Dendritic cell treated with granulocyte-macrophage colony-stimulating factor and Interleukin-4, amounts not matched to agents 40 ng/mL and 50 ng/mL, for 4 days (primary cell): ENCODE measurements at regions not wholly inside any gene's neighbourhood (a gene's known extent, or its start where the extent isn't known, plus 50 kb on each side); places are given as distances from the start of the nearest gene placed in this dataset.

ENCODE experiments used
- H3K27ac Mint-ChIP-seq: one replicate; pipeline ENCODE4 v1.8.0; 2022; ENCODE audit warnings: mild to moderate bottlenecking, mixed read lengths
- H3K27me3 Mint-ChIP-seq: one replicate; pipeline ENCODE4 v1.8.0; 2022; ENCODE audit warnings: mild to moderate bottlenecking, mixed read lengths
- H3K36me3 Mint-ChIP-seq: one replicate; pipeline ENCODE4 v1.8.0; 2022; ENCODE audit warnings: low read depth, mixed read lengths
- H3K4me1 Mint-ChIP-seq: one replicate; pipeline ENCODE4 v1.8.0; 2022; ENCODE audit warnings: low read depth, mixed read lengths
- H3K4me3 Mint-ChIP-seq: one replicate; pipeline ENCODE4 v1.8.0; 2022; ENCODE audit warnings: mild to moderate bottlenecking, moderate library complexity, mixed read lengths
- H3K9me3 Mint-ChIP-seq: one replicate; pipeline ENCODE4 v1.8.0; 2022; ENCODE audit warnings: mixed read lengths
- intact Hi-C: fragments of 100-400 bp; cut with micrococcal nuclease; formaldehyde crosslinking; loops from one replicate; pipeline ENCODE4 v1.15.0; 2022

- no peaks in the 10 kb centered on the region for H3K9me3 Mint-ChIP-seq
- intact Hi-C loops = no loop called here
- H3K27ac Mint-ChIP-seq = no peak overlapping the region
- H3K36me3 Mint-ChIP-seq = no peaks in the 10 kb centered on the region
- no peaks in the 10 kb centered on the region for H3K4me1 Mint-ChIP-seq
- H3K27me3 Mint-ChIP-seq = no peaks in the 10 kb centered on the region
- no peak overlapping the region for H3K4me3 Mint-ChIP-seq
These were observed 193.9 kb downstream of the PLOD2 start for GRCh38 chr3:145967043-145967442.

DNA sequence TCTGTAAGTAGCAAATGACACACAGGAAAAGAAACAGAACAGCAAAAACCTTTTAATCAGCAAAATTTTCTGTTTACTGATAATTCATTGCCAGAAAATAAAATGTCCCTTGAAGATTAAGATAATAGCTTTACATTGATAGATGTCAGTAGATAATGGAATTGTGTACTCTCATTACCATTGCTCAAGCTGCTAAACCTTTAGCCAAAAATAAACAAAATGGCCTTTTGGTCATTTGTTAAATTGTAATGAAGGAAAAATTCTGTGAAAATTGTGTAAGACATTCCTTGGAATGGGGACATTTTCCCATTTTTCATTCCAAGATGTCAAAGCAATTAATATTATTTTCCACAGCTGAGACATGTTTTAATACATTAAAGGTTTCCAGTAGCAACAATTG is 189.8 kb downstream of the PLOD2 start:
- Mint-ChIP-seq H3K4me3 (no peak overlapping the region), H3K27ac (no peak overlapping the region), H3K9me3 (no peaks in the 10 kb centered on the region), H3K4me1 (no peaks in the 10 kb centered on the region), H3K27me3 (no peaks in the 10 kb centered on the region), H3K36me3 (no peaks in the 10 kb centered on the region)
- intact Hi-C loops = no loop called here

GRCh38 chr3:145972851-145973250 is 188.1 kb downstream of the PLOD2 start:
- no peaks in the 10 kb centered on the region for H3K27me3 Mint-ChIP-seq
- no peak overlapping the region for H3K27ac Mint-ChIP-seq
- no peak overlapping the region for H3K4me3 Mint-ChIP-seq
- no peaks in the 10 kb centered on the region for H3K36me3 Mint-ChIP-seq
- no peaks in the 10 kb centered on the region for H3K9me3 Mint-ChIP-seq
- intact Hi-C loops = no loop called here
- H3K4me1 Mint-ChIP-seq = no peaks in the 10 kb centered on the region

DNA sequence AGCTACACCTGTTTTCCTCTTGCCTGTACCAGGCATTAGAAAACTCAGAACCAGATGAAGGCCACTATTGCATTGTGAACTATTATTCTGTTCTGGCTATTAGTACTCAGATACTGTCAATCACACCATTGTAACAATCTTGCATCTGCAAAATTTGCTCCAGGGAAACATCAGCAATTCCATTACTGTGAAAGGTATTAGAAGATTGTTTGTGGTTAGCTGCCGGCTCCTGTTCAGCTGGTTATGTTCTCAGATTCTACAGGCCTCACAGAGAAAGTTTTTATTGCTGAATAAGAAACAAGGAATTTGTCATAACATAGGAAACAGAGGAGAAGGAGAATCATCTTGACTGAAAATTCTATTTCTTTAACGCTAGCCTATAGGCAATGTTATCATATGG is 179.9 kb downstream of the PLOD2 start:
- no peak overlapping the region for H3K27ac Mint-ChIP-seq
- peaks cover 27% of the 10 kb centered on the region for H3K9me3 Mint-ChIP-seq
- intact Hi-C loops = no loop called here
- H3K4me1 Mint-ChIP-seq = no peaks in the 10 kb centered on the region
- H3K27me3 Mint-ChIP-seq = no peaks in the 10 kb centered on the region
- H3K4me3 Mint-ChIP-seq = no peak overlapping the region
- no peaks in the 10 kb centered on the region for H3K36me3 Mint-ChIP-seq

DNA sequence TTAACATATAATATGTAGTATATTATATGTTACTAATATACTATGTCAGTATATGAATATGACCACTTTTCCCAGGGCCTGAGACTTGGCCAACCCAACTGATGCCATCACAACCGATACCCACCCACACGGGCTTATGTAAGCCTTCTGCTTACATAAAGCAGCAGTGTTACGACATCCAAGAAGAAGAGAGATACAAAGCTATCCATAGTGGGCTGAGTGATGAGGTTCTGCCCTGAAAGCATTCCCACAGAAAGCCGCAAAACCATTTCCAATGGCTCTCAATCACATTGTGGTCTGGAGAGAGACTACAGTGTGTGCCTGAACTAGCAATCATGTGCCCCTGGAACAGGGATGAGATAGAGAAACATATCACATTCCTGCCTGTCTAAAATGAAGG is 177.9 kb downstream of the PLOD2 start:
- H3K4me3 Mint-ChIP-seq = no peak overlapping the region
- no peaks in the 10 kb centered on the region for H3K27me3 Mint-ChIP-seq
- H3K27ac Mint-ChIP-seq = no peak overlapping the region
- H3K9me3 Mint-ChIP-seq = peaks cover 35% of the 10 kb centered on the region
- intact Hi-C loops = no loop called here
- no peaks in the 10 kb centered on the region for H3K4me1 Mint-ChIP-seq
- no peaks in the 10 kb centered on the region for H3K36me3 Mint-ChIP-seq
